GM10248 (cell line): ENCODE measurements at regions not wholly inside any gene's neighbourhood (a gene's known extent, or its start where the extent isn't known, plus 50 kb on each side); places are given as distances from the start of the nearest gene placed in this dataset.
"Not testable (repeated sequence)": the region's sequence is repeated elsewhere in the genome, so short reads cannot be mapped to it uniquely, and the experiment has no call there.

Experiments
- CTCF ChIA-PET: fragments of 300-600 bp; sonication (Branson Sonifier 250); formaldehyde crosslinking; extraction: SDS; loops from one replicate; lab custom pipeline; 2021; ENCODE audit warnings: antibody characterized with exemption; lab: Yijun Ruan, JAX
- POLR2A ChIA-PET: fragments of 350-650 bp; sonication (Branson Sonifier 250); formaldehyde crosslinking; extraction: SDS; loops from one replicate; lab custom pipeline; 2020; ENCODE audit warnings: antibody characterized with exemption; lab: Yijun Ruan, JAX
- DNase-seq: peaks from one replicate; pipeline ENCODE4 v3.0.0; 2012; ENCODE audit errors: extremely low spot score
- TF ChIP-seq, protein P1 (sequence below): IDR thresholded peaks from 2 replicates; pipeline ENCODE4 v1.5.1; 2012; ENCODE audit warnings: mild to moderate bottlenecking, low read depth; ENCODE audit errors: extremely low read depth, missing control alignments, control extremely low read depth

GRCh38 chr5:12679731-12680130 is 775.5 kb upstream of the CTNND2 start:
- DNase-seq: no peak
- TF ChIP-seq, protein P1, sequence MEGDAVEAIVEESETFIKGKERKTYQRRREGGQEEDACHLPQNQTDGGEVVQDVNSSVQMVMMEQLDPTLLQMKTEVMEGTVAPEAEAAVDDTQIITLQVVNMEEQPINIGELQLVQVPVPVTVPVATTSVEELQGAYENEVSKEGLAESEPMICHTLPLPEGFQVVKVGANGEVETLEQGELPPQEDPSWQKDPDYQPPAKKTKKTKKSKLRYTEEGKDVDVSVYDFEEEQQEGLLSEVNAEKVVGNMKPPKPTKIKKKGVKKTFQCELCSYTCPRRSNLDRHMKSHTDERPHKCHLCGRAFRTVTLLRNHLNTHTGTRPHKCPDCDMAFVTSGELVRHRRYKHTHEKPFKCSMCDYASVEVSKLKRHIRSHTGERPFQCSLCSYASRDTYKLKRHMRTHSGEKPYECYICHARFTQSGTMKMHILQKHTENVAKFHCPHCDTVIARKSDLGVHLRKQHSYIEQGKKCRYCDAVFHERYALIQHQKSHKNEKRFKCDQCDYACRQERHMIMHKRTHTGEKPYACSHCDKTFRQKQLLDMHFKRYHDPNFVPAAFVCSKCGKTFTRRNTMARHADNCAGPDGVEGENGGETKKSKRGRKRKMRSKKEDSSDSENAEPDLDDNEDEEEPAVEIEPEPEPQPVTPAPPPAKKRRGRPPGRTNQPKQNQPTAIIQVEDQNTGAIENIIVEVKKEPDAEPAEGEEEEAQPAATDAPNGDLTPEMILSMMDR: no peak
- CTCF ChIA-PET: no interaction called here
- POLR2A ChIA-PET: no interaction called here

DNA sequence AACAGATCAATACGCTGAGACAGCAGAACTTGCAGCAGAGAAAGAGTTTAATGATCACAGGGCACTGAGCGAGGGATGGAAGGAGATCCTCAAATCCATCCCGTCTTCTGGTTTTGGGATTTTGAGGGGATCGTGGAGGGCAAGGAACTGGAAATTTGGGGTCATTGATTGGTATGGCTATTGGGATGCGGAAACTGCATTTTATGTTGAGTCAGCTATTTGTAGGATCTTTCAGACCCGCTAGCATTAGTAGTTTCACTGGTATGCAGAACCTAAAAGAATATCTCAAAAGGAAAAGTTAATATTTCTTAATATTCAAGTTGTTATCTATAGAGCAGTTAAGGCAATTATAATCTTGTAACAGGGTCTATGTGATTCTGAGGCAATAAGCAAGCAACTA is 771.7 kb upstream of the CTNND2 start:
- ChIA-PET CTCF (no interaction called here), POLR2A (no interaction called here)
- TF ChIP-seq, protein P1: no peak
- DNase-seq: no peak

DNA sequence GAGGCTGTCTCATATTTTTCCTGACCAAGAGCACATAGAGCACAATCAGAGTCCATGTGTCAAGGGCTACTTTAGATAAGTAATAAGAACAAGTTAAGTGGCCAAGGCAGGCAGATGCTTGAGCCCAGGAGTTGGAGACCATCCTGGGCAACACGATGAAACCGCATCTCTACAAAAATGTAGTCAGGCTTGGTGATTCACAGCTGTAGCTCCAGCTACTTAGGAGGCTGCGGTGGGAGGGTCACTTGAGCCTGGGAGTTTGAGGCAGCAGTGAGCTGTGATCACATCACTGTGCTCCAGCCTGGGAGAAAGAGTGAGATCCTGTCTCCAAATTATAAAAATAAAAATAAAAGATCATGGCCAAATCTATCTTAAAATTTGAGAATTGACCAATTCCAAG is 767.9 kb upstream of the CTNND2 start:
- TF ChIP-seq, protein P1: no peak
- no peak for DNase-seq
- POLR2A ChIA-PET: no interaction called here
- CTCF ChIA-PET: no interaction called here

DNA sequence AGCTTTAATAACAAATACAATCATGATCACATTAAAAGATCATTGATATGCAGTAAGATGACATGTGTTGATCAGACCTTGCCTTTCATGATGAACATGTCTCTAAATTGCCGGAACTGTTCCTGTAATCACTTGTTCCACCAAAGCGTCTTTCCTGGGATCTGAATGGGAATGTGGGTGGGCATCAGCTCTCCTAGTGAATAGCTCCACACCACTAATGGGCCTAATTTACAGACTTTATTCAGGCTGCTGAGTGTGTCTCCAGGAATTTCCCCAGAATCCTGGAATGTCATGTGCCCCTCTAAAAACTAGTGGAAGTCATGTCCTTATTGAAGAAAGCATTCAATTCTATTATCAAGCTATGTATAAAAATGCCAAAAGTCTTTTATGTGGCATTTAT is 765.1 kb upstream of the CTNND2 start:
- TF ChIP-seq, protein P1: no peak
- POLR2A ChIA-PET: no interaction called here
- DNase-seq: no peak
- CTCF ChIA-PET: interaction anchor here (1.4 kb wide), 1 partner anchor 11 kb away, joined by 5 read pairs; no protein-coding TSS in a partner anchor

- CTCF ChIA-PET: interaction anchor here (1.4 kb wide), 1 partner anchor 12 kb away, joined by 5 read pairs; no protein-coding TSS in a partner anchor
- POLR2A ChIA-PET: no interaction called here
- no peak for DNase-seq
- TF ChIP-seq, protein P1: no peak
These were observed 764.3 kb upstream of the CTNND2 start for GRCh38 chr5:12668564-12668963.

GRCh38 chr5:12667818-12668217 is 763.6 kb upstream of the CTNND2 start:
- POLR2A ChIA-PET, CTCF ChIA-PET: not testable (repeated sequence)

DNA sequence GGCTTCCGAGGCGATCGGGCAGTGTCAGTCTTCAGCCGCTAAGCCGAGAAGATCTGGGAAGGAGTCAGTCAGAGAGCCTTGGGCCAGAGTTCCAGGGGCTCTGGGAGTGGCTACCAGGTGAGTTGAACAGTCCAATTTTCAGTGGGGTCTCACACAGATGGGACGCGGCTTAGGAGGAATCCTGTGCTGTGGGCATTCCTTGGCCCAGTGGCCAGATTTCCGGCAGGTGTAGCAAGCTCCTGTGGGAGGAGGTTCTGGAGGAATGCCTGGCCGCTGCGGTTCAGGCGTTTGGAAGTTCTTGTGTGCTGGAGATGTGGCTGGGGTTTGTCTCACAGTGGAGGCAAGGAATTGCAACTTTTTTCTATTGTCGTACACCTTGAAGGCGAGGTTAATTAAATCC is 761.5 kb upstream of the CTNND2 start:
- CTCF ChIA-PET, DNase-seq, POLR2A ChIA-PET: not testable (repeated sequence)

More at GRCh38 chr5:12667818-12668217, 763.6 kb upstream of the CTNND2 start:
- DNase-seq: not testable (repeated sequence)
